Osteoblast (primary cell): ENCODE measurements at regions not wholly inside any gene's neighbourhood (a gene's known extent, or its start where the extent isn't known, plus 50 kb on each side); places are given as distances from the start of the nearest gene placed in this dataset.

Source experiments
- DNase-seq: peaks from one replicate; pipeline ENCODE4 v3.0.0; 2011; ENCODE audit warnings: low spot score, mixed read lengths; ENCODE audit not compliant: insufficient read length; ENCODE audit errors: missing footprints
- H2AFZ ChIP-seq: 2 replicates; pipeline ENCODE4 v1.6.0; 2011; ENCODE audit warnings: mild to moderate bottlenecking, low read length
- H3K27ac ChIP-seq: 2 replicates; pipeline ENCODE4 v1.5.1; 2011; ENCODE audit warnings: mild to moderate bottlenecking, low read depth, low read length, moderate library complexity
- H3K27me3 ChIP-seq: 2 replicates; pipeline ENCODE4 v1.6.0; 2012; ENCODE audit warnings: mild to moderate bottlenecking, control low read depth, inconsistent platforms, low read length, moderate library complexity; ENCODE audit not compliant: insufficient read depth
- H3K36me3 ChIP-seq: 2 replicates; pipeline ENCODE4 v1.5.1; 2011; ENCODE audit warnings: mild to moderate bottlenecking, low read length, control low read depth, moderate library complexity; ENCODE audit not compliant: insufficient read depth
- H3K4me1 ChIP-seq: 2 replicates; pipeline ENCODE4 v1.5.1; 2011; ENCODE audit warnings: mild to moderate bottlenecking, low read length, control low read depth, moderate library complexity; ENCODE audit not compliant: insufficient read depth
- H3K4me2 ChIP-seq: 2 replicates; pipeline ENCODE4 v1.6.0; 2011; ENCODE audit warnings: mild to moderate bottlenecking, low read length; ENCODE audit not compliant: insufficient read depth
- H3K4me3 ChIP-seq: fragments of 200-600 bp; sonication (generic); 3 replicates; pipeline ENCODE4 v1.5.1; 2012; ENCODE audit warnings: mild to moderate bottlenecking, low read length, inconsistent platforms; ENCODE audit not compliant: insufficient read depth
- H3K79me2 ChIP-seq: 2 replicates; pipeline ENCODE4 v1.6.0; 2012; ENCODE audit warnings: mild to moderate bottlenecking, low read length, control low read depth, inconsistent platforms; ENCODE audit not compliant: insufficient read depth
- H3K9me3 ChIP-seq: 2 replicates; pipeline ENCODE4 v1.5.1; 2011; ENCODE audit warnings: low read depth, low read length, control low read depth
- H4K20me1 ChIP-seq: 2 replicates; pipeline ENCODE4 v1.6.0; 2012; ENCODE audit warnings: mild to moderate bottlenecking, low read length, control low read depth; ENCODE audit not compliant: insufficient read depth
- CTCF ChIP-seq: IDR thresholded peaks from 2 replicates; pipeline ENCODE4 v1.5.1; 2011; ENCODE audit warnings: mild to moderate bottlenecking, low read depth, low read length, moderate library complexity; ENCODE audit errors: extremely low read depth

GRCh38 chr15:26045516-26045915 lies 182.4 kb upstream of the ATP10A start:
- no peak overlapping the region for H3K4me2 ChIP-seq
- H3K36me3 ChIP-seq, result no peaks in the 10 kb centered on the region
- H3K9me3 ChIP-seq, result no peaks in the 10 kb centered on the region
- no peaks in the 10 kb centered on the region for H3K79me2 ChIP-seq
- no peak for TF ChIP-seq CTCF
- no peaks in the 10 kb centered on the region for H3K4me1 ChIP-seq
- H3K27me3 ChIP-seq, result no peaks in the 10 kb centered on the region
- H3K27ac ChIP-seq, result no peak overlapping the region
- DNase-seq, result no peak
- no peak overlapping the region for H3K4me3 ChIP-seq
- no peak overlapping the region for H2AFZ ChIP-seq
- H4K20me1 ChIP-seq, result no peaks in the 10 kb centered on the region

- Histone ChIP-seq H4K20me1 (no peaks in the 10 kb centered on the region), H3K79me2 (no peaks in the 10 kb centered on the region), H3K27me3 (peaks cover 3% of the 10 kb centered on the region), H3K4me3 (no peak overlapping the region), H3K9me3 (no peaks in the 10 kb centered on the region), H3K4me2 (no peak overlapping the region), H3K4me1 (no peaks in the 10 kb centered on the region), H2AFZ (no peak overlapping the region), H3K27ac (no peak overlapping the region), H3K36me3 (no peaks in the 10 kb centered on the region)
- DNase-seq, result no peak
- TF ChIP-seq CTCF, result no peak
These were observed 179.9 kb upstream of the ATP10A start for GRCh38 chr15:26043018-26043417.

- no peak overlapping the region for H3K27ac ChIP-seq
- H3K4me1 ChIP-seq, result no peaks in the 10 kb centered on the region
- H3K27me3 ChIP-seq, result peaks cover 3% of the 10 kb centered on the region
- H3K4me2 ChIP-seq, result no peak overlapping the region
- no peak for TF ChIP-seq CTCF
- no peak overlapping the region for H3K4me3 ChIP-seq
- no peaks in the 10 kb centered on the region for H3K36me3 ChIP-seq
- DNase-seq, result no peak
- no peak overlapping the region for H2AFZ ChIP-seq
- H3K79me2 ChIP-seq, result no peaks in the 10 kb centered on the region
- H3K9me3 ChIP-seq, result no peaks in the 10 kb centered on the region
- H4K20me1 ChIP-seq, result no peaks in the 10 kb centered on the region
These were observed 175.6 kb upstream of the ATP10A start for GRCh38 chr15:26038693-26039092.

GRCh38 chr15:26037369-26037768 lies 174.2 kb upstream of the ATP10A start:
- no peaks in the 10 kb centered on the region for H4K20me1 ChIP-seq
- H3K27me3 ChIP-seq, result peaks cover 3% of the 10 kb centered on the region
- no peak overlapping the region for H3K4me3 ChIP-seq
- no peak for DNase-seq
- no peak for TF ChIP-seq CTCF
- H2AFZ ChIP-seq, result no peak overlapping the region
- no peaks in the 10 kb centered on the region for H3K4me1 ChIP-seq
- no peaks in the 10 kb centered on the region for H3K79me2 ChIP-seq
- no peak overlapping the region for H3K4me2 ChIP-seq
- H3K27ac ChIP-seq, result no peak overlapping the region
- no peaks in the 10 kb centered on the region for H3K36me3 ChIP-seq
- H3K9me3 ChIP-seq, result no peaks in the 10 kb centered on the region
